GM23248 (cell line): ENCODE measurements at regions not wholly inside any gene's neighbourhood (a gene's known extent, or its start where the extent isn't known, plus 50 kb on each side); places are given as distances from the start of the nearest gene placed in this dataset.

Experiments used
- DNase-seq: peaks from one replicate; pipeline ENCODE4 v3.0.0-alpha.2; 2015
- H2AFZ ChIP-seq: fragments of 200-600 bp; sonication (generic); 2 replicates; pipeline ENCODE4 v1.6.1; 2016; ENCODE audit warnings: antibody characterized with exemption
- H3F3A ChIP-seq: fragments of 200-600 bp; sonication (generic); 2 replicates; pipeline ENCODE4 v1.6.1; 2016; ENCODE audit warnings: mild to moderate bottlenecking, antibody characterized with exemption, mixed run types; ENCODE audit not compliant: insufficient read depth
- H3K27ac ChIP-seq: fragments of 200-600 bp; sonication (generic); 2 replicates; pipeline ENCODE4 v1.5.1; 2016; ENCODE audit warnings: mild to moderate bottlenecking
- H3K27me3 ChIP-seq: fragments of 200-600 bp; sonication (generic); replicated peaks from 2 replicates; pipeline ENCODE4 v1.6.1; 2016; ENCODE audit warnings: mild to moderate bottlenecking; ENCODE audit not compliant: insufficient read depth
- H3K36me3 ChIP-seq: fragments of 200-600 bp; sonication (generic); 2 replicates; pipeline ENCODE4 v1.6.1; 2016; ENCODE audit warnings: low read depth, mild to moderate bottlenecking
- H3K4me1 ChIP-seq: fragments of 200-600 bp; sonication (generic); 2 replicates; pipeline ENCODE4 v1.6.1; 2016; ENCODE audit warnings: mild to moderate bottlenecking; ENCODE audit not compliant: insufficient read depth
- H3K4me2 ChIP-seq: fragments of 200-600 bp; sonication (generic); one replicate; pipeline ENCODE4 v1.6.1; 2016; ENCODE audit warnings: mild to moderate bottlenecking; ENCODE audit not compliant: unreplicated experiment
- H3K4me3 ChIP-seq: fragments of 200-600 bp; sonication (generic); 2 replicates; pipeline ENCODE4 v1.5.1; 2016; ENCODE audit warnings: mild to moderate bottlenecking
- H3K79me2 ChIP-seq: fragments of 200-600 bp; sonication (generic); 2 replicates; pipeline ENCODE4 v1.6.1; 2016; ENCODE audit warnings: mild to moderate bottlenecking; ENCODE audit not compliant: insufficient read depth
- H3K9ac ChIP-seq: fragments of 200-600 bp; sonication (generic); 2 replicates; pipeline ENCODE4 v1.6.1; 2016; ENCODE audit warnings: mild to moderate bottlenecking
- H3K9me2 ChIP-seq: fragments of 200-600 bp; sonication (generic); 2 replicates; pipeline ENCODE4 v1.6.1; 2016; ENCODE audit warnings: mixed run types, mild to moderate bottlenecking, moderate library complexity; ENCODE audit not compliant: insufficient read depth
- H3K9me3 ChIP-seq: fragments of 200-600 bp; sonication (generic); one replicate; pipeline ENCODE4 v1.6.1; 2017; ENCODE audit warnings: low read depth
- H4K20me1 ChIP-seq: fragments of 200-600 bp; sonication (generic); 2 replicates; pipeline ENCODE4 v1.6.0; 2016; ENCODE audit not compliant: insufficient read depth
- EZH2 ChIP-seq: fragments of 200-600 bp; sonication (generic); IDR thresholded peaks from 2 replicates; pipeline ENCODE4 v1.6.1; 2018; ENCODE audit warnings: antibody characterized with exemption, mild to moderate bottlenecking; ENCODE audit not compliant: insufficient read depth, poor library complexity, severe bottlenecking
- EZH2phosphoT487 ChIP-seq: fragments of 200-600 bp; sonication (generic); IDR thresholded peaks from 2 replicates; pipeline ENCODE4 v1.6.1; 2018; ENCODE audit warnings: antibody characterized with exemption, moderate library complexity, mild to moderate bottlenecking, low read depth; ENCODE audit not compliant: insufficient read depth
- WGBS, 2 experiments: methylation state at CpG; one replicate each; pipeline ENCODE4 v1.1.6; 2015 to 2017; ENCODE audit warnings: low lambda C conversion rate in 2 of 2, low coverage in 1 of 2; ENCODE audit errors: missing lambda C conversion rate in 2 of 2; 5-methylcytosine and 5-hydroxymethylcytosine counted together
- in situ Hi-C: fragments of 300-500 bp; cut with MboI; formaldehyde crosslinking; loops from 2 replicates; pipeline ENCODE4 v1.15.0; 2020

DNA sequence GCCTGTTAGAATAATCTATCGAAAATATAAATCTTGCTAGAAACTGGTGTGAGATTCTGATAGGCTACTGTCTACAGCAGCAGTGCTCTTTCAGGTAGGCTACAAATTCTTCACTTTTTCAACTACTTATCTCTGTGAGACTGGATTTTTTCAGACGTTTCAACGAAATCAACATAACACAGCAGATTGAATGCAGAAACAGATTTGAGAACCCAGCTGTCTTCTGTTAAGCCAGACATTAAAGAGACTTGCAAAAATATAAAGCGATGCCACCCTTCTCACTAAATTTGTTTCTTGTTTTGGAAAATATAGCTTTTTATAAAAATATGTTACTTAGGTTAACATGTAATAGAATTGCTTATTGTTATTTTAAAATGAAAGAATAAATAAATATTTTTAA lies 140.6 kb upstream of the PHACTR1 start:
- no peak overlapping the region for H2AFZ ChIP-seq
- no peak for TF ChIP-seq EZH2phosphoT487
- no peak for TF ChIP-seq EZH2
- H4K20me1 ChIP-seq, result no peaks in the 10 kb centered on the region
- no peaks in the 10 kb centered on the region for H3K79me2 ChIP-seq
- H3K27ac ChIP-seq, result no peak overlapping the region
- no peaks in the 10 kb centered on the region for H3K9me3 ChIP-seq
- in situ Hi-C loops, result no loop called here
- 66 to 69% methylated on average over 4 of the region's 4 CpGs for WGBS, 2 experiments
- H3K9me2 ChIP-seq, result no peaks in the 10 kb centered on the region
- no peak overlapping the region for H3K4me3 ChIP-seq
- H3F3A ChIP-seq, result peaks cover 37% of the 10 kb centered on the region
- H3K9ac ChIP-seq, result no peak overlapping the region
- H3K4me2 ChIP-seq, result peak overlapping the region; percentile 36
- peaks cover 52% of the 10 kb centered on the region for H3K4me1 ChIP-seq
- no peaks in the 10 kb centered on the region for H3K27me3 ChIP-seq
- H3K36me3 ChIP-seq, result no peaks in the 10 kb centered on the region
- no peak for DNase-seq

- no peak for TF ChIP-seq EZH2
- TF ChIP-seq EZH2phosphoT487, result no peak
- Histone ChIP-seq H4K20me1 (no peaks in the 10 kb centered on the region), H3K9ac (no peak overlapping the region), H3K4me1 (peaks cover 52% of the 10 kb centered on the region), H3F3A (peaks cover 37% of the 10 kb centered on the region), H3K27ac (no peak overlapping the region), H3K79me2 (no peaks in the 10 kb centered on the region), H3K9me2 (no peaks in the 10 kb centered on the region), H3K9me3 (no peaks in the 10 kb centered on the region), H3K4me3 (peak overlapping the region; percentile 17), H3K36me3 (no peaks in the 10 kb centered on the region), H2AFZ (no peak overlapping the region), H3K4me2 (peak overlapping the region; percentile 36), H3K27me3 (no peaks in the 10 kb centered on the region)
- peak; percentile 61 for DNase-seq
- 34 to 49% methylated on average over 2 of the region's 2 CpGs for WGBS, 2 experiments
- in situ Hi-C loops, result no loop called here
Observed at GRCh38 chr6:12576389-12576788, 140.2 kb upstream of the PHACTR1 start.

DNA sequence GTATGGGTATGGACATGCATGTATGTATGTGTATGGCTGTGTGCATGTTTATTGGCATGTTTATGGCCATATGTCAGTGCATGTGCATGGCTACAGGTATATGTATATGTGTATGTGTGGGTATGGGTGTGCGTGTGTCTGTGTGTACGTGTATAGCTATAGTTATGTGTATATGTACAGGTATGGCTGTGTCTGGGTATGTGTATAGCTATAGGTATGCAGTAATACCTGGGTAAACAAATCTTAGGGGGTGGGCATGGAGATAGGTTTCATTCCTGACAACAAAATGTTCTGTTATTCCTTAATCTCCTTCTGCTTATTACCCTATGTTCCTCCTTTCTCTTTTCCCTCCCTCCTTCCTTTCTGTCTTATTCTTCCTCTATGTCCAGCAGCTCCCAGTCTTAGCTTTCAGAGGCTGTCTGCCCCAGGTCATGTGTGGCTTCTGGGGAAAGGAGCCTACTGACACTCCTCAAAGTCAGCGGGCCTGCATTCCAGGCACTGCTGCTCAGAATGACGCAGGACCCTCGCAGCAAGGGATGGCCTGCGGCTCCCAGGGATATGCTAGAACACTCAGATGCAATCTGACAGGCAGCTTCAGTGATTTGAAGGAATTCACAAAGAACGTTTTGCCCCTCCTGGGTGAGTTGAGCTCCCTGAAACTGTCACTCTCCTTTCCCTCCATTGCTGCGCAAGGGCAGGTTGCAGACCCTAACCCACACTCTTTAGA lies 139.3 kb upstream of the PHACTR1 start:
- no peak overlapping the region for H2AFZ ChIP-seq
- DNase-seq, result no peak
- H3K36me3 ChIP-seq, result no peaks in the 10 kb centered on the region
- in situ Hi-C loops, result no loop called here
- no peak overlapping the region for H3K4me3 ChIP-seq
- no peak overlapping the region for H3K27ac ChIP-seq
- no peaks in the 10 kb centered on the region for H3K9me2 ChIP-seq
- no peak for TF ChIP-seq EZH2phosphoT487
- TF ChIP-seq EZH2, result no peak
- H3K27me3 ChIP-seq, result no peaks in the 10 kb centered on the region
- WGBS, 2 experiments, result 87 to 88% methylated on average over 8 of the region's 8 CpGs
- H3K9me3 ChIP-seq, result no peaks in the 10 kb centered on the region
- H3K9ac ChIP-seq, result no peak overlapping the region
- H3K79me2 ChIP-seq, result no peaks in the 10 kb centered on the region
- H3F3A ChIP-seq, result peaks cover 37% of the 10 kb centered on the region
- H3K4me1 ChIP-seq, result peaks cover 52% of the 10 kb centered on the region
- H4K20me1 ChIP-seq, result no peaks in the 10 kb centered on the region
- peak overlapping the region; percentile 36 for H3K4me2 ChIP-seq

GRCh38 chr6:12578097-12578496 lies 138.5 kb upstream of the PHACTR1 start:
- Histone ChIP-seq H3K36me3 (no peaks in the 10 kb centered on the region), H2AFZ (no peak overlapping the region), H4K20me1 (no peaks in the 10 kb centered on the region), H3K9ac (peak overlapping the region; percentile 24; the same call in 1 of the 2 replicates), H3K27ac (peak overlapping the region; percentile 60), H3F3A (peaks cover 33% of the 10 kb centered on the region), H3K27me3 (no peaks in the 10 kb centered on the region), H3K9me3 (no peaks in the 10 kb centered on the region), H3K4me2 (peak overlapping the region; percentile 6), H3K4me1 (peaks cover 46% of the 10 kb centered on the region), H3K4me3 (no peak overlapping the region), H3K79me2 (no peaks in the 10 kb centered on the region), H3K9me2 (no peaks in the 10 kb centered on the region)
- in situ Hi-C loops, result no loop called here
- TF ChIP-seq EZH2, result no peak
- TF ChIP-seq EZH2phosphoT487, result no peak
- DNase-seq, result peak; percentile 51

- TF ChIP-seq EZH2phosphoT487 (no peak), EZH2 (no peak)
- no peak overlapping the region for H2AFZ ChIP-seq
- H3K4me1 ChIP-seq, result peaks cover 39% of the 10 kb centered on the region
- no peak overlapping the region for H3K4me3 ChIP-seq
- in situ Hi-C loops, result no loop called here
- no peaks in the 10 kb centered on the region for H3K36me3 ChIP-seq
- peak overlapping the region; percentile 60 for H3K27ac ChIP-seq
- H3K27me3 ChIP-seq, result no peaks in the 10 kb centered on the region
- peak overlapping the region; percentile 24; the same call in 1 of the 2 replicates for H3K9ac ChIP-seq
- DNase-seq, result peak; percentile 87
- WGBS, 2 experiments, result 12 to 16% methylated on average over 3 of the region's 3 CpGs
- H3F3A ChIP-seq, result peaks cover 26% of the 10 kb centered on the region
- H3K79me2 ChIP-seq, result no peaks in the 10 kb centered on the region
- H3K9me2 ChIP-seq, result no peaks in the 10 kb centered on the region
- H4K20me1 ChIP-seq, result no peaks in the 10 kb centered on the region
- peak overlapping the region; percentile 6 for H3K4me2 ChIP-seq
- H3K9me3 ChIP-seq, result no peaks in the 10 kb centered on the region
Observed at GRCh38 chr6:12578751-12579150, 137.8 kb upstream of the PHACTR1 start.
